Left colon (tissue), 2 donors: ENCODE measurements at regions not wholly inside any gene's neighbourhood (a gene's known extent, or its start where the extent isn't known, plus 50 kb on each side); places are given as distances from the start of the nearest gene placed in this dataset.
"Not testable (repeated sequence)": the region's sequence is repeated elsewhere in the genome, so short reads cannot be mapped to it uniquely, and the experiment has no call there.

Source experiments
- ATAC-seq: fragments of 200-7000 bp; cut with Tn5 transposase; one replicate; pipeline ENCODE4 v1.9.1; 2020; ENCODE audit warnings: mild to moderate bottlenecking, moderate library complexity
- DNase-seq, 2 donors: peaks; one replicate each; pipeline ENCODE4 v3.0.0-alpha.2; 2020
- intact Hi-C, 2 donors: fragments of 100-400 bp; cut with DNase I in 1 of 2; cut with micrococcal nuclease in 1 of 2; formaldehyde crosslinking; loops; one replicate each; pipeline versions ENCODE4 v1.11.2 to v1.14.0; 2022; cut with DNase I, micrococcal nuclease
- donor health status: DM: no; HTN: no; CAD: no.
- donor health status: DM: yes; HTN: yes; CAD: no.

DNA sequence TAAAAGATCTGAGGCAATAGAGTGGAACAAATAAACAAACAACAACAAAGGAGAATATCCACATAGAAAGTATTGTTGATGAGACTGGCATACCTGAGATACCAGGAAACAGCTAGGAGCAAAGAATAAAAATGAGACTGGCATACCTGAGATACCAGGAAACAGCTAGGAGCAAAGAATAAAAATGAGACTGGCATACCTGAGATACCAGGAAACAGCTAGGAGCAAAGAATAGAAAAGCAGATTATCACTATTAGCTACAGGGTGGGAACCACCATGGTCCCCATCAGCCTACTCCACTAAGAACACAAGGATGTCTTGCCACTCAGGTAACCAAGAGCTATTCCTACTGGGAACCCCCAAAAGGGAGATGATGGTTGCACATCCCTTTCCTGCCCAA is 230.2 kb upstream of the MMS22L start:
- DNase-seq, ATAC-seq, intact Hi-C loops: not testable (repeated sequence)

GRCh38 chr6:97524811-97525210 is 241.8 kb upstream of the MMS22L start:
- intact Hi-C loops: no loop called here
- no peak for DNase-seq
- ATAC-seq: no peak

DNA sequence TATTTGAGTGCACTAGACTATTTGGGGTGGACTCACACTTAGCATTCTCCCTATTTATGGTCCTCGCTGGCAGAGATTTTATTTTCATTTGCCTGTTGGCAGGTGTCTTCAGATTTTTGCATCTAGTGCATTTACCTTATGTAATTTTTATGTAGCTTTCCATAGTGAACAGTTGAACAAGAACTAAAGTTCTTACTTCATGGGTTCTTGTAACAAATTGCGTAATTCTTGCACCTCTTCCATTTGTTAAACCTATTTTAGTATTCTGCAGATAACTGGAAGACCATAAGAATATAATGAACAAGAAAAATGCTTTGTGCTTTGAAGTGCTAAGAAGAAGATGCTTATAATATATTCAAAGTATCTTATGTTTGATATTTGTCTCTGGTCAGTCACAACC is 252.8 kb upstream of the MMS22L start:
- intact Hi-C loops: no loop called here
- ATAC-seq: no peak

DNA sequence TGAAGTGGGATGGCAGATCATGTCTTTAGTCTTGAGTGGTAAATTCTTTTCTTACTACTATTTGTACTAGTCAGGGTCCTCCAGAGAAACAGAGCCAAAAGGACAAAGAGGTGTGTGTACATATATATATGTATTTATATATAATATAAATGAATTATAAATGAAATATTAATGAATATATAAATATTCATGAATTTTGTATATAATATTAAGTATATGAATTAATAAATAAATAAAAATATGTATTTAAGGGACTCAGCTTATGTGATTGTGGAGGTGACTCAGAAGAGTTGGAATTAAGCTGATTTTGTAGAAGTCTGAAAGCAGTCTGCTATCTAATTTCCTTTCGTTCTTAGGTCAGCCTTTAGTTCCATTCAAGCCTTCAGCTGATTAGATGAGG is 265.3 kb upstream of the MMS22L start:
- DNase-seq (no peak), ATAC-seq (no peak)
- intact Hi-C loops: no loop called here

More for the DNA sequence above, 252.8 kb upstream of the MMS22L start:
- no peak for DNase-seq

GRCh38 chr6:97557355-97557754 is 274.3 kb upstream of the MMS22L start:
- intact Hi-C loops: no loop called here
- no peak for DNase-seq
- no peak for ATAC-seq

DNA sequence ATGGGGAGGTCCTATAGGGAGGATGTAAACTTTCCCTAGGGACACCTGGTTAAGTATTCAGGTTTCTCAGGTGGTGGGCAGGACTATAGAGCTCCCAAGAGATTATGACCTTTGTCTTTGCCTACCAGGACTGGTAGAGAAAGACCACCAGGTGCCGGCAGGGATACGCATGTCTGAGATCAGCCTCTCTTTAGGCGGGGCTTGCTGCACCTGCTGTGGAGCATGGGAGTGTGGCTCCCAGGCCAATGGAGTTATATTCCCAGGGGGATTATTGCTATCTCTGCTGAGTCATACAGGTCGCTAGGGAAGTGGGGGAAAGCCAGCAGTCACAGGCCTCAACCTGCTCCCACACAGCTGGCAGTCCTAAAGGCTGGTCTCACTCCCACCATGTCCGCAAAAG is 280.5 kb upstream of the MMS22L start:
- intact Hi-C loops: no loop called here
- no peak for ATAC-seq
- no peak for DNase-seq

DNA sequence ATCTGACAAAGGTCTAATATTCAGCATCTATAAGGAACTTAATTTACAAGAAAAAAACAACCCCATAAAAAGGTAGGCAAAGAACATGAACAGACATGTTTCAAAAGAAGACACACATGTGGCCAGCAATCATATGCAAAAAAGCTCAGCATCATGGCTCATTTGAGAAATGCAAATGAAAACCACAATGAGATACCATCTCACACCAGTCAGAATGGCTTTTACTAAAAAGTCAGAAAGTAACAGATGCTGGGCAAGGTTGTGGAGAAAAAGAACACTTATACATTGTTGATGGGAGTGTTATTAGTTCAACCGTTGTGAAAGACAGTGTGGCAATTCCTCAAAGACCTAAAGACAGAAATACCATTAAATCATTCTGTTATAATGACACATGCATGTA is 289.9 kb upstream of the MMS22L start:
- ATAC-seq: no peak
- intact Hi-C loops: no loop called here
- no peak for DNase-seq

DNA sequence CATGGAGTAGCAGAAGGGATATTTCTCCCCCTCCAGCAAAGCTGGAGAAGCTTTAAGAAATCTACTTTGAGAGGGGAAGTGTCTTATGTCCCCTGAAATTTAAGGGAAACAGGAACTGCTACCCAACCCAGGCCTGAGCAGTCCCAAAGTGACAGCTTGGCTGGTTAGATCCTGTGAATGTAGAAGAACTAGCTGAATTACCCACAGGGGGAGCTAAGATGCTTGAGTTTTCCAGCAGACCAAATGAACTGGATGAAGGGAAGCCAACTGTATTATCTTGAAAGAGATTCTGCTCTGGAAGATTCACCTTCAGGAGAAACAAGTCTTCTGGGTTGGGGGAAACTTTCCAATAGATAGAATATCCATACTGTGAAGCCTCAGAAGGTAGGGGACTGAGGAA is 303.3 kb upstream of the MMS22L start:
- ATAC-seq: no peak
- no peak for DNase-seq
- intact Hi-C loops: no loop called here

DNA sequence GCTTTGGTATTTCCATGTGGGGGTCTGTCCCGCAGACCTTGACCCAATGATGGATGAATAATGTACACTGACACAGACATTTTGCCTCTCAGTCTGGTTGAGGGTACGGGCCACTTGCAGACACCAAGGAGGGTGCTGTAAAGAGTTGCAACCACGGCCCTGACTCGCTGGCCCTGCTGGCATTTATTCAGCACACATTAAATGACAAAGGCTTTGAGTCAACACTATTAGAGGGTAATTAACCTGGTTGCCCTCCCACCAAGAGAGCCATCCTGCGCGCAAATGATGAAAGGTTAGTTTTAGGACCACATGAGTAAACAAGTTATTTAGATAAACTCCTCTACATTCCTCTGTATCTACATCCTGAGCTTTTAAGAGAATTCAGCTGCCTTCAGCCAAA is 308.9 kb upstream of the MMS22L start:
- no peak for ATAC-seq
- DNase-seq: no peak
- intact Hi-C loops: no loop called here

DNA sequence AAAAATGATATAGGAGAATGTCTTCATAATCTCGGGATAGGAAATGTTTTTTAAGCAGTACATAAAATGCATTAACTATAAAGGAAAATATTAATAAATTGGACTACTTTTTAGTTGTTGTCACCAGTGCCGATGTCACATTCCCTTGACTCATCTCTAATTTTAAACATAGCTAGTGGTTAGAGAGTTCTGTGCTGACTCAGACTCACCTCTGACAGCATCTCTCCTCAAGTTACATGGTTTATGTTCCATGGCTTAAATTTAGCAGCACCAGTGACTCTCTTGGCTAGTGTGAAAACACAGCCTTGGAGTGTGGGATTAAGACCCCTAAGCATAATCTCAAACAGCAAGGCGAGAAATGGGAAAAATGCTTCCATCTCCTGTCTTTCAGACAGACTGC is 311.8 kb upstream of the MMS22L start:
- no peak for ATAC-seq

GRCh38 chr6:97621111-97621510 is 338.1 kb upstream of the MMS22L start:
- no peak for ATAC-seq
- intact Hi-C loops: no loop called here

More for the DNA sequence above, 311.8 kb upstream of the MMS22L start:
- DNase-seq: no peak
- intact Hi-C loops: no loop called here

DNA sequence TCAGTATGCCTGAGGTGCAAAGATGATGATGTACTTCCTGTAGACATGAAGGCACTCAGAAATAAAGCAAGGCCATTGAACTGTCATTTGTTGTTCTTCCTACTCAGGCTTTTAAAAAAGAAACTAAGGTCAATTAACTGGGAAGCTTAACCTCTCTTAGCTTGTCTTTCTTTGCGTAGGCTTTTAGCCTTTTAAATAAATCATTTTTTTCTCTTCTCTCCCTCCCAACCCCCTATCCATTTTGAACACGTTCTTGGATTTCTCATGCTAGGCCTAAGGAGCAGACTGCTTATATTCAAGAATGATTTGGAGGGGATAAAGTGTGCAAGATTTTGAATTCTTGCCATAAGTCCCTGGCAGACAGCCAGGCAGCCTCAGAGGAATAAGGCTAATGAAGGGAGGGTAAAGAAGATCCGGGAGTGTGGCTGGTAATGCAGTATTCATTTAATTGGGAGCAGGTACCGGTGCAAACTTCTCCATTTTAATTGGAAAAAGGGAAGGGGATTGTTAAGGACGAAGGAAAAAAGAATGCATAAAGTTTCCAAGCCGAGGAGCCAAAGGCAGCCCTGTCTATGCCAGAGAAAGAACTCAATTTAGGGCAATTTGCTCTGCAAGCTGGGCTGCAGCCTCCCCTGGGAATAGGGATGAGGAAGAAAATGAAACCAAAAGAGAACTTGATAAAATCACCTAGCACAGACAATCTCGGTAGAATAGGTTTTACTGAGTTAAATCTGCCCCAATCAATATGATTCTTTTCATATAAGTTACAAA is 343.8 kb upstream of the MMS22L start:
- peak in 1 of 2 donors; percentile 3 for DNase-seq
- intact Hi-C loops: no loop called here
- no peak for ATAC-seq

More at GRCh38 chr6:97621111-97621510, 338.1 kb upstream of the MMS22L start:
- DNase-seq: no peak

- intact Hi-C loops: no loop called here
These were observed 346.2 kb upstream of the MMS22L start for GRCh38 chr6:97629180-97629579.

GRCh38 chr6:97630604-97631003 is 347.6 kb upstream of the MMS22L start:
- DNase-seq (no peak), ATAC-seq (no peak)
- intact Hi-C loops: no loop called here

More at GRCh38 chr6:97629180-97629579, 346.2 kb upstream of the MMS22L start:
- ATAC-seq (no peak), DNase-seq (no peak)

GRCh38 chr6:97632341-97632740 is 349.3 kb upstream of the MMS22L start:
- DNase-seq (no peak), ATAC-seq (no peak)
- intact Hi-C loops: no loop called here

DNA sequence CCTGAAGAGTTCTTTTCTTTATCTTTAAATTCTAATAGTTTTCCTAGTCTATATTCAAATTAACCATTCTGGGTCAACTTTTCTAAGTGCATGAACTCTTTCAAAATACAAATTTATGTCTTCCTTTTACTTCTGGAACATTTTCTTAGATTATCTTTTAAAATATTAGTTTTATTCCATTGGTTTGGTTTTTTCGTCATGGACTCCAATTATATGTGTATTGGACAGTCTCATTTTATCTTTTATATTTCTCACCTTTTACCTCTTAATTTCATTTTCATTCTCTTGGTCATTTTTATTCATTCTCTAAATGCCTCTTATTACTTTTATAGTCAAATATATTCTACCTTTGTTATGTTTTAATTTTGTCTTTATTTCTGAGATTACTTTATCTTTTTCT is 356.7 kb upstream of the MMS22L start:
- intact Hi-C loops: no loop called here
- DNase-seq (no peak), ATAC-seq (no peak)

DNA sequence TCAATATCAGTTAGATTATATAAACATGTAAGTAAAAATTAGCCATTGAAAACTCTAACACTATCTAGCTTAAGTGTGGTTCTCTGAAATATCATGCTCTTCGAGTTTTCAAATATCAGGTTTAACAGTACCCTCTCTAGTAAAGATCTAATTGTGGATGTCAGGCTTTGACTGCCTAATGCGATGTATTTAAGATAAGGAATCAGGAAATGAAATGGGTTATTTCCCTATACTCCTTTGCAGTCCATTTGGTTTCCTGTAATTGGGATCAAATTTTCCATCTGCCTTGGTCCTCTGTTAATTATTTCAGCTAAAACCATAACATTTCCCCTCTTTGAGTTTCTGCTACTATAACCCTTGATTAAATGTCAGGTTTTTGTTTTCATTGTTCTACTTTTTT is 361.3 kb upstream of the MMS22L start:
- intact Hi-C loops: no loop called here
- no peak for DNase-seq
- ATAC-seq: no peak

DNA sequence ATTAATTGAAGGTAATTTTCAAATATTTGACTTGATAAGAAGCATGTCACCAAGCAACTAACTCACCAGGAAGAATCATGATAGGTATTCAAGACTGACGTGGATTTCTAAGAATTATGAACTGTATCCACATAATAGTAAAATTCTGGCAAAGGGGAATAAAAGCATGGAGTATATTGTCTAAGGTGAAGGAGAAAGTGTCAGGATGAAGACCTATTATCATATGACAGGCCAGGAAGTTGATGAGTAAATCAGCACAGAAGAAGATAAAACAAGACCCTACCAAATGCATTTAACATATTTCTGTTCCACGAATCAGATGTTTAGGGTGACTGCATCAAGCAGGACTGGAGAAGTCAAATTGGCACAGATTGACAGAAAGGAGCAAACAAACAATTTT is 362.7 kb upstream of the MMS22L start:
- intact Hi-C loops: no loop called here
- DNase-seq (no peak), ATAC-seq (no peak)

DNA sequence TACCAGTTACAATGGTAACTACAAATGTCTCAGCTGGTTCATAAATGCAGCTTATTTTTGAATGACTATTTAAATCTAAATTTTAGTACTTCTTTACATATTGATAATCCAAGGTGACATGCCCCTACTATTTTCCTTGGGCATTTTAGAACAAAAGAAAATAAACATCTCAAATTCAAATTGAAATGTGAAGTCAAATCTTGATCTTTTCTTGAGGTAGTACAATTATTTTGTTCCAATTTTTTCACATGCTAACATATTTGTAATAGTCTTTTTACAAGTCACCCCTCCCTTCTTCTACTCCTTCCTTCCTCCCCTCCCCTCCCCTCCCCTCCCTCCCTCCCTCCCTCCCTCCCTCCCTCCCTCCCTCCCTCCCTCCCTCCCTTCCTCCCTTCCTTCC is 370.1 kb upstream of the MMS22L start:
- intact Hi-C loops: no loop called here
- no peak for ATAC-seq
- DNase-seq: no peak

DNA sequence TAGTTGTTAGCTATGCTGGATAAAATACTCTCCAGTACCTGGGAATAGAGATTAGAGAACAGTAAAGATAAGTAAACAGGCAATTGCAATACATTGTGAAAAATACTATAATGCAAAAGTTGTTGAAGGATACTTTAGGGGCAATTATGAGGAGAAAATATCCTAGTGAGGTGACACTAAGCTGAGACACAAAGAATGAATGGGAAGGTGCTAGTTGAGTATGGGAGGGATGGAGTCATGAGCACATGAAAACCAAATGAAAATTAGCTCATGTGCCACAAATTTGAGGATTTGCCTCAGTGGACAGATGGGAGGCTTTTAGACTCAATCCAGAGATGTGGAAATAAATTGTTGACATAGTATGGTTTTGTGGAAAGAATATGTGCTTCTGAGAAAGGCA is 370.5 kb upstream of the MMS22L start:
- intact Hi-C loops: no loop called here

GRCh38 chr6:97654674-97655073 is 371.7 kb upstream of the MMS22L start:
- ATAC-seq (no peak), DNase-seq (no peak)
- intact Hi-C loops: no loop called here

More for the DNA sequence above, 370.5 kb upstream of the MMS22L start:
- ATAC-seq (no peak), DNase-seq (no peak)
